Stimulated activated CD8-positive, alpha-beta memory T cell treated with anti-CD3 and anti-CD28 coated beads, Interleukin-15, amount 100 ng/mL, for 48 hours (primary cell): ENCODE measurements at regions not wholly inside any gene's neighbourhood (a gene's known extent, or its start where the extent isn't known, plus 50 kb on each side); places are given as distances from the start of the nearest gene placed in this dataset.
"Not testable (repeated sequence)": the region's sequence is repeated elsewhere in the genome, so short reads cannot be mapped to it uniquely, and the experiment has no call there.

ENCODE experiments used
- DNase-seq, 2 donors: peaks; one replicate each; pipeline ENCODE4 v3.0.0-alpha.2; 2020; ENCODE audit warnings: low read depth in 2 of 2

DNA sequence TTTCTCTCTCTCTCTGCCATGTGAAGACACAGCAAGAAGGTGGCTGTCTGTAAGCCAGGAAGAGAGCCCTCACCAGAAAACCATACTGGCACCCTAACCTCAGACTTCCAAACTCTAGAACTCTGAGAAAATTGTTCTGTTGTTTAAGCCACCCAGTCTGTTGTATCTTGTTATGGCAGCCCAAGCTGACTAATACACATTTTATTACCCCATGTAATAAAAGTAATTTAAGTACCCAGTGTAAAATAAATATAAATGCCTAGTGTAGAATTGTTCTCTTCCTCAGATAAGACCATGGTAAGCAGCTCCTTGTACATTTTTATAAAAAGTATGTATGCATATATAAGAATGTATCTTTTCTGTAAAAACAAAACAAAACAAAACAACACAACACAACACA, 119.7 kb downstream of the DTL start:
- DNase-seq: no peak

- DNase-seq: no peak
Observed at GRCh38 chr1:212157252-212157651, 121.7 kb downstream of the DTL start.

GRCh38 chr1:212158912-212159796, 123.6 kb downstream of the DTL start:
- DNase-seq: no peak

- no peak for DNase-seq
Observed at GRCh38 chr1:212161231-212161781, 123.9 kb upstream of the PPP2R5A start.

- DNase-seq: no peak
Observed at GRCh38 chr1:212162635-212163034, 122.6 kb upstream of the PPP2R5A start.

DNA sequence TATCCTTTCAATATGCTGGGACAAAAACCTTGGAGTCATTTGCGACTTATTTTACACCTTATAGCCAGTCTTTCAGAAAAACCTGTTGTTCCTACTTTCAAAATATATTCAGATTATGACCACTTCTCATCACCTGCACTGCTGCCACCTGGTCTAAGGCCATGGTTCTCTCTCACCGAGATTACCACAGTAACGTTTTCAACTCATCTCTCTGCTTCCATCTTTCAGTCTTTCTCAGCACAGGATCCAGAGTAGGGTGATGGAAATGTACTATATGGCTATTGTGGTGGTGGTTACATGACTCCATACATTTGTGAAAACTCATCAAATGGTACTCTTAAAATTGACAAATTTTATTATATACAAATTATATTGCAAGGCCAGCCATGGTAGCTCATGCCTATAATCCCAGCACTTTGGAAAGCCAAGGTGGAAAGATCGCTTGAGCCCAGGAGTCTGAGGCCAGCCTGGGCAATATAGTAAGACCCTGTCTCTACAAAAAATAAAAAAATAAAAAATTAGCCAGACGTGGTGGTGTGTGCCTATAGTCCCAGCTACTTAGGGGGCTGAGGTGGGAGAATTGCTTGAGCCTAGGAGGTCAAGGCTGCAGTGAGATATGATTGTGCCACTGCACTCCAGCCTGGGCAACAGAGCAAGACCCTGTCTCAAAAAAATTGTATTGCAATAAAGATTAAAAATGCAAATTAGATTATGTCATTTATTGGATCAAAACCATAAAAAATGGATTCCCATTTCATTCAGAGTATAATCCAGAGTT, 120.9 kb upstream of the PPP2R5A start:
- DNase-seq: no peak

DNA sequence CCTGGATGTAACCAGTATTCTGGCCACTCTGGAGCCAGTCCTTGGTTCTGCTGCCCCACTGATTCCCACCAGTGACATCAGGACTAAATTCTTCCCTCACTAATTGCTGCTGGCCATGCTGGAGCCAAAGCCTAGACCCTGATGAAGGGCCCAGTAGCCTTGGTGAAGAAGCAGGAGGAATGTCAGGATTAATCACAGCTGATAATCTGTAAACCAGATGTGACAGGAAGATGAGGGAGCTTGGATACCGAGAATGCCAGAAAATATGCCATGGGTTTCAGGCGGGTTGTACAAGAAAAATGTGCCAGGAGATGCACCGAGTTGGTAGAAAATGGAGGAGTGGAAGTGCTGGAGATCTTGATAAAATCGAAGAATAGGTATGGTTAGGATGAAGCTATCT, 119.0 kb upstream of the PPP2R5A start:
- no peak for DNase-seq

DNA sequence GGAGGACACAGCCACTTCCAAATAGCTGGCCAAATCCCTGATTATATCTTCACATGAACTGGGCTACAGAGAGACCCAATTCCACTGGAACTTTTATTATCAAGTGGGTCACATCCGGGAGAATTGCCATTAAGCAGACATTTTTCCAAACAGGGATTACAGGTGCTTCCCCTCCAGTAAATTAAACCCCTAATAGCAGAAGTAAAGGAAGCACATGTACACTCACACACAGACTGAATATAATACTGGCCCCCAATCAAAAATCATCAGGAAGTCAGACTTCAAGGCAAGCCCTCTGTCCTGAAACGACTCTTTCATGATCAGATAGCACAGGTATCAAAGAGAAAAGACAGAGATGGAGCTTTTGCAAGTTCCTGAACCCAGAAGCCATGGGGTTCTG, 118.6 kb upstream of the PPP2R5A start:
- DNase-seq: no peak

DNA sequence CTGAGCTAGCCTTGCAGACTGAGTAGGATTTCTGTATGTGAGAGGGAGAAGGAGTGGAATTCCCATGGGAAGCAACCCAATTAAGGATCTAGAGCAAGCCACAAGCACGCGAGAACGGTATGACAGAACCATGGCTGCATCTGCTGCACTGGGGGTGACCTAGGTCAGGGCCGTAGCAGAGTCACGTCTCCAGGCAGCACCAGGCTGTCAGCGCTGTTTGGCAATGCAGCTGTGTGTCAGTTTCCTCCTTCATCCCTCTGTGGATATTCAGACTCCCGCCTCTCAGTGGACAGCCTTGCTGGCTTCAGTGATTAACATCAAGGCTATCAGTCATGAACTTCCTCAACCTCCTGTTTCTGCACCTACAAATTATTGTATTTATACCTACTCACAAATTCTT, 118.1 kb upstream of the PPP2R5A start:
- DNase-seq: no peak

GRCh38 chr1:212173567-212173966, 111.6 kb upstream of the PPP2R5A start:
- DNase-seq: no peak

DNA sequence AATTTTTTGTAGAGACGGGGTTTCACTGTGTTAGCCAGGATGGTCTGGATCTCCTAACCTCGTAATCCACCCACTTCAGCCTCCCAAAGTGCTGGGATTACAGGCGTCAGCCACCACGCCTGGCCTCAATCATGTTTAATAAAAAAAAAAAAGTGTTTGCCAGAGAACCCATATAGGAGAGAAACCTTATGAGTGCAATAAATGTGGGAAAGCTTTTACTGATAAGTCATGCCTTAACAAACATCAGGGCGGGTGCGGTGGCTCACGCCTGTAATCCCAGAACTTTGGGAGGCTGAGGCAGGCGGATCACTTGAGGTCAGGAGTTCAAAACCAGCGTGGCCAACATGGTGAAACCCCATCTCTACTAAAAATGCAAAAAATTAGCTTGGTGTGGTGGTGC, 110.9 kb upstream of the PPP2R5A start:
- not testable (repeated sequence) for DNase-seq

- no peak for DNase-seq
Observed at GRCh38 chr1:212177542-212177941, 107.7 kb upstream of the PPP2R5A start.

GRCh38 chr1:212178851-212179250, 106.4 kb upstream of the PPP2R5A start:
- no peak for DNase-seq

DNA sequence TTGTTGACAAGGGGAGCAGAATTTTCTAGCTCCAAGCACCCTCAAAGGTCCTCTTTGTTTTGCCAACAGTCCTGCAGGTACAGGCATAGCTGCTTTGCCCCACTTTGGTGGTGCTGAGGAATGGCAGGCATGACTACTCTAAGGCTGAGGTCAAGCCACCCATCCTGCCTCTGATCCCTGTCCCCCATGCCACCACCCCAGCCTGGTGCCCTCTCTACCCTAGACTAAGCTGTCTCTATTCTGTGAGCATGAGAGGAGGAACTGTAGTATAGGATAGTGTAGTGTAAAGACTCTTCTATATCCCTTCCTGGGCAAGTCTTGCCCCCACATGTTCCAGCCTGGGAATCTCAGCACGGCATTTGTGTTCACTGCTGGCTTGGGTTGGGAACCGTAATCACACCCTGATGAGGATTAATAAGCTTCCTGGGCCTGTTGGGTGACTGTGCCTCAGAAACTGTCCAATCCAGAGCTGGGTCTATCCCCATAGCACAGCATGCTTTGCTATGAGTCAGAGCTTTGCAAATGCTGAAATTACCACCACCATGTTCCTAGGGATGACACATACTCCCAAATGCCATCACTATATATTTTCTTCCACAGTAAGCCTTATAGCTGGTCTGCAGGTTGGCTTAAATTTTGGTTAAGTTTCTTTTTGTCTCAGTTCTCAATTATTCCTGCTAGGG, 105.7 kb upstream of the PPP2R5A start:
- no peak for DNase-seq

GRCh38 chr1:212181015-212181882, 104.0 kb upstream of the PPP2R5A start:
- no peak for DNase-seq

DNA sequence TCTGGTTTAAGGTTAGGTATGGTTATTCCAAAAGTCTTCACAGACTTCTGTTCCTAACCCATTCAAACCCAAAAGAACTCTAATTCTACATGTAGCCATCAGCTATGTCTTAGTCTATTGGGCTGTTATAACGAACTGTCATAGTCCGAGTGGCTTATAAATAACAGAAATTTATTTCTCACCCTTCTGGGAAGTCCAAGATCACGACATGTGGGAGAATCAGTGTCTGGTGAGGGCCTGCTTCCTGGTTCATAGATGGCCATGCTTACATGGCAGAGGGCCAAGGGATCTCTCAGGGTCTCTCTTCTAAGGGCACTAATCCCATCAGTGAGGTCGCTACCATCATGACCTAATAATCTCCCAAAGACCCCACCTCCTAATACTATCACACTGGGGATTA, 103.0 kb upstream of the PPP2R5A start:
- DNase-seq: no peak

DNA sequence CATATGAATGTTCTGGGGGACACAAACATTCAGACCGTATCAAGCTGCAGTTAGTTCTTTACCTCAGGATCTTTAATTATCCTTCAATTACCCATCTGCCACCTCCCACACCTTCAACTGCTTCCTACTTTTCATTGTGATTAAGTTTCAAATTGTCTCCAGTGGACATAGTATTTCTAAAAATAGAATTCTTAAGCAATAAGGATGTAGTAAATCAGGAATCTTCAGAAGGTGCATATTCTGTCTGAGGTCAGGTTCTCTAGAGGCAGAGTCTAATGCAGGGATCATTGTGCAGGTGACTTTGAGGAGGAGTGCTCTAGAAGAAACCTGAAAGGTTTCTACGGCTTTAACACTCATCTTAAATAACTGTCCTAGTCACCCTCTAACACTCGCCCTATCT, 102.6 kb upstream of the PPP2R5A start:
- no peak for DNase-seq

- DNase-seq: no peak
Observed at GRCh38 chr1:212186427-212187207, 98.6 kb upstream of the PPP2R5A start.

DNA sequence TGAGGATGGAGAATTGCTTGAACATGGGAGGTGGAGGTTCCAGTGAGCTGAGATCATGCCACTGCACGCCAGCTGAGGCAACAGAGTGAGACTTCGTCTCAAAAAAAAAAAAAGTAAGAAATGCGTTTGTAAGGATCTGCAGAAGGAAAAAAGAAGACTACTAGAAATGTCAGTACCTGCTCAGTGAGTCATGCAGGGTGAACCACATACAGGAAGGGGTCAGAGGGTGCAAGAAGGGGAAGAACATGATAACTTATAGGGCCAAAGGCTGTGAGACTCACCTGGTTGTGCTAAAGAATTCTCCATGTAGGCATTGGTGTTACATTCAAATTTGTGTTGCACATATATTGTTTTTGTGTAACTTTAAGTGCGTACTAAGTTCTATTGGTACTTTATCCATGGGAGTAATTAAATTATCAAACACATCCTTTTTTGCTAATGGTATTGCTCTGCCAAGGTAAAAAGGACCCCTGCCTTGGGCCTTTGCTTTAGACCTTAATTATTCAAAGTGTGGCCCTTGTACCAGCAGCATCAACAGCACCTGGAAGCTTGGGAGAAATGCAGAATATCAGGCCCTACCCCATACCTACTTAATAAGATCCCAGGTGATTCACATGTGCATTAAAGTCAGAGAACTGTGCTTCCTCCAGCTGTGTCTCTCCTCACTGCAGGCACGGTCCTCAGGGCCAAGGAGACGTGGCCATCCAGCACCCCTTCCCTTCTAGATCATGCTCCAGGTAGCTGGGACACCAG, 96.4 kb upstream of the PPP2R5A start:
- no peak for DNase-seq

DNA sequence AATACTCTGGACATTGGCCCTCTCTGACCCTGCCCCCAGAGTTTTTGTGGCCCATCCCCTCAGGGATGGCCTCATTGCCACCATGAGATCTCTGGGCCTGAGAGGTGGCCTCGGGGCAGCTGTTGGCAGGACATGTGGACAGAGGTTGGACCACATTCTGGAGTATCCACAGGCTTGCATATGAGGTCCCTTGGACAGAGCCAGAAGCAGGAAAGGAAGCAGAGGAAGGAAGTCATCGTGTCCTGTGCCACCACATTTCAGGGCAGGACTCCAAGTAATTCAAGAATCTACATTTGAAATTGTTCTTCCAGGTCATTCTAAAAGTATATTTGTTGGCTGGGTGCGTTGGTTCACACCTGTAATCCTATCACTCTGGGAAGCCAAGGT, 95.9 kb upstream of the PPP2R5A start:
- no peak for DNase-seq
